ENCODE measurements at regions not wholly inside any gene's neighbourhood (a gene's known extent, or its start where the extent isn't known, plus 50 kb on each side); places are given as distances from the start of the nearest gene placed in this dataset.

- Histone ChIP-seq H3K27me3 (ENCODE audit: control insufficient read depth, extremely low read depth, insufficient read depth, low read length) (no peaks in the 10 kb centered on the region), H3K4me3 (ENCODE audit: control insufficient read depth in 2 of 3, extremely low read depth in 1 of 3, insufficient read depth in 2 of 3, low read depth in 1 of 3, low read length in 3 of 3) (no peak overlapping the region), H3K36me3 (ENCODE audit: control insufficient read depth in 2 of 2, extremely low read depth in 1 of 2, insufficient read depth in 2 of 2, low read length in 2 of 2) (no peaks in the 10 kb centered on the region), H3K27ac (ENCODE audit: control insufficient read depth, insufficient read depth, low read length) (no peak overlapping the region), H4K20me1 (ENCODE audit: control insufficient read depth, extremely low read depth, insufficient read depth, low read length) (no peaks in the 10 kb centered on the region), H3K9me3 (ENCODE audit: control insufficient read depth, low read depth, low read length) (no peaks in the 10 kb centered on the region), H3K4me1 (ENCODE audit: control insufficient read depth, extremely low read depth, insufficient read depth, low read length) (no peaks in the 10 kb centered on the region), H3K9ac (ENCODE audit: control insufficient read depth, extremely low read depth, insufficient read depth, low read length) (no peak overlapping the region), H3K79me2 (ENCODE audit: control insufficient read depth, insufficient read depth, low read length) (no peaks in the 10 kb centered on the region), H3K9me1 (ENCODE audit: control insufficient read depth, extremely low read depth, insufficient read depth, low read length) (no peaks in the 10 kb centered on the region), H3K4me2 (ENCODE audit: control insufficient read depth, extremely low read depth, insufficient read depth, low read depth, low read length) (no peak overlapping the region), H2AFZ (ENCODE audit: control insufficient read depth, low read length) (no peak overlapping the region)
- no peak for DNase-seq (ENCODE audit: low read depth, low spot score)
- TF ChIP-seq EZH2 (IDR thresholded peaks at IDR 0.05; ENCODE audit: low read length) (no peak), CTCF (optimal IDR thresholded peaks at IDR 0.05 in 1 of 3, IDR thresholded peaks at IDR 0.05 in 1 of 3, conservative IDR thresholded peaks at IDR 0.05 in 1 of 3; ENCODE audit: extremely low read depth in 1 of 3, insufficient read depth in 2 of 3, low read length in 3 of 3) (no peak)
- no peak for FAIRE-seq
- dilution Hi-C loops (cut with MboI; ENCODE audit: extremely low pct_ligation_motif_present, low sequenced_read_pairs), result no loop called here
These were observed 86.0 kb upstream of the OTX2 start for GRCh38 chr14:56896231-56896630.

GRCh38 chr14:56895154-56895553 lies 84.9 kb upstream of the OTX2 start:
- Histone ChIP-seq H3K36me3 (ENCODE audit: control insufficient read depth in 2 of 2, extremely low read depth in 1 of 2, insufficient read depth in 2 of 2, low read length in 2 of 2) (no peaks in the 10 kb centered on the region), H3K27me3 (ENCODE audit: control insufficient read depth, extremely low read depth, insufficient read depth, low read length) (no peaks in the 10 kb centered on the region), H2AFZ (ENCODE audit: control insufficient read depth, low read length) (no peak overlapping the region), H3K9me3 (ENCODE audit: control insufficient read depth, low read depth, low read length) (no peaks in the 10 kb centered on the region), H3K9ac (ENCODE audit: control insufficient read depth, extremely low read depth, insufficient read depth, low read length) (no peak overlapping the region), H3K4me1 (ENCODE audit: control insufficient read depth, extremely low read depth, insufficient read depth, low read length) (no peaks in the 10 kb centered on the region), H3K4me3 (ENCODE audit: control insufficient read depth in 2 of 3, extremely low read depth in 1 of 3, insufficient read depth in 2 of 3, low read depth in 1 of 3, low read length in 3 of 3) (no peak overlapping the region), H3K27ac (ENCODE audit: control insufficient read depth, insufficient read depth, low read length) (no peak overlapping the region), H3K9me1 (ENCODE audit: control insufficient read depth, extremely low read depth, insufficient read depth, low read length) (no peaks in the 10 kb centered on the region), H3K79me2 (ENCODE audit: control insufficient read depth, insufficient read depth, low read length) (no peaks in the 10 kb centered on the region), H3K4me2 (ENCODE audit: control insufficient read depth, extremely low read depth, insufficient read depth, low read depth, low read length) (no peak overlapping the region), H4K20me1 (ENCODE audit: control insufficient read depth, extremely low read depth, insufficient read depth, low read length) (no peaks in the 10 kb centered on the region)
- no peak for DNase-seq (ENCODE audit: low read depth, low spot score)
- no peak for TF ChIP-seq EZH2 (IDR thresholded peaks at IDR 0.05; ENCODE audit: low read length)
- TF ChIP-seq CTCF (optimal IDR thresholded peaks at IDR 0.05 in 1 of 3, IDR thresholded peaks at IDR 0.05 in 1 of 3, conservative IDR thresholded peaks at IDR 0.05 in 1 of 3; ENCODE audit: extremely low read depth in 1 of 3, insufficient read depth in 2 of 3, low read length in 3 of 3), result no peak
- FAIRE-seq, result no peak
- dilution Hi-C loops (cut with MboI; ENCODE audit: extremely low pct_ligation_motif_present, low sequenced_read_pairs), result no loop called here

All from keratinocyte (primary cell).